Kidney (tissue), 13 donors: ENCODE measurements at regions not wholly inside any gene's neighbourhood (a gene's known extent, or its start where the extent isn't known, plus 50 kb on each side); places are given as distances from the start of the nearest gene placed in this dataset.
A peak's percentile ranks its signal among the peaks of the same experiment; 100 is the strongest.

ENCODE experiments used
- DNase-seq, 5 donors: peaks; one replicate each; pipeline ENCODE4 v3.0.0-alpha.2; 2013 to 2020
- FAIRE-seq: peaks from 2 replicates; lab custom pipeline; 2012; peaks lifted over from hg19 to GRCh38; lab: Jason Lieb, UNC
- H3K27ac ChIP-seq, 2 donors: one replicate each; pipeline ENCODE4 v1.7.0; 2013; ENCODE audit warnings: low read depth in 2 of 2, low read length in 2 of 2, inconsistent platforms in 1 of 2
- H3K27me3 ChIP-seq: one replicate; pipeline ENCODE4 v1.7.1; 2013; ENCODE audit warnings: low read length, inconsistent platforms; ENCODE audit not compliant: control insufficient read depth, insufficient read depth
- H3K36me3 ChIP-seq, 3 donors: one replicate each; pipeline versions ENCODE4 v1.7.0 to v1.7.1; 2013; ENCODE audit warnings: low read length in 3 of 3, control low read depth in 1 of 3, inconsistent platforms in 1 of 3; ENCODE audit not compliant: insufficient read depth in 3 of 3, control insufficient read depth in 2 of 3
- H3K4me1 ChIP-seq, 3 donors: one replicate each; pipeline versions ENCODE4 v1.7.0 to v1.7.1; 2013; ENCODE audit warnings: low read length in 3 of 3, inconsistent platforms in 1 of 3, low read depth in 1 of 3; ENCODE audit not compliant: control insufficient read depth in 2 of 3, insufficient read depth in 2 of 3
- H3K4me3 ChIP-seq, 3 donors: one replicate each; pipeline versions ENCODE4 v1.7.0 to v1.8.1; 2013; ENCODE audit warnings: low read length in 3 of 3, control low read depth in 1 of 3, inconsistent platforms in 1 of 3
- H3K9ac ChIP-seq, 3 donors: one replicate each; pipeline versions ENCODE4 v1.7.0 to v1.7.1; 2013; ENCODE audit warnings: low read length in 3 of 3, control low read depth in 1 of 3, inconsistent platforms in 1 of 3
- H3K9me3 ChIP-seq, 3 donors: one replicate each; pipeline versions ENCODE4 v1.7.0 to v1.7.1; 2013; ENCODE audit warnings: low read length in 3 of 3, control low read depth in 1 of 3, inconsistent platforms in 1 of 3; ENCODE audit not compliant: control insufficient read depth in 2 of 3, insufficient read depth in 1 of 3
- intact Hi-C: fragments of 100-400 bp; cut with DNase I; formaldehyde crosslinking; loops from one replicate; pipeline ENCODE4 v1.11.1; 2022
- TF ChIP-seq, protein P1 (sequence below): IDR thresholded peaks from 3 replicates; pipeline ENCODE4 v1.5.1; 2012; ENCODE audit warnings: mild to moderate bottlenecking, moderate library complexity, borderline replicate concordance; ENCODE audit not compliant: insufficient read depth; ENCODE audit errors: extremely low read depth
- donor health status: control.
- donor health status: control.
- donor health status: control.
- donor health status: control.
- donor health status: control.
- donor health status: DM: yes; HTN: yes; CAD: no.
- donor health status: Normal renal cell carcinoma (clear cell type).

DNA sequence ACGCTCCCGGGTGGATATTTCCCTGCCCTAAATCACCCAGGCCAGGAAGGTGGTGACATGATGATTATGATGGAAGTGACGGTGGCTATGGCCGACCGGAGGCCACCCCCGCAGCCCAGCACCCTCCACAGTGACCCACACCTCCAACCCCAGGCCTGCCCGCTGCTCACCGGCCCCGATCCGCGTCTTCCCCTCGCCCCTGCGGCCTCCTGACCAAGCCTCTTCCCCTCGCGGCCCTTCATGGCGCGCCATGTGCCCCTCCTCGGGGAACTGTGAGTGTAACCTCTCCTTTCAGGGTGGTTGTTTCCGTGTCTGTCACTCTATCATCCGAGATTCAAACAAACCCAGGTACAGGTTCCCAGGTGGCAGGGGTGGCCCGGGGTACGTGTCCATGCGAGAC lies 78.3 kb downstream of the UNCX start:
- intact Hi-C loops, result no loop called here

GRCh38 chr7:1311406-1312135 lies 78.9 kb downstream of the UNCX start:
- DNase-seq (no peak), FAIRE-seq (no peak)
- H3K27me3 ChIP-seq, result no peaks in the 10 kb centered on the region
- no peaks in the 10 kb centered on the region for H3K36me3 ChIP-seq
- no peak overlapping the region for H3K9ac ChIP-seq
- H3K27ac ChIP-seq, result no peak overlapping the region
- H3K4me1 ChIP-seq, result no peaks in the 10 kb centered on the region
- TF ChIP-seq, protein P1, sequence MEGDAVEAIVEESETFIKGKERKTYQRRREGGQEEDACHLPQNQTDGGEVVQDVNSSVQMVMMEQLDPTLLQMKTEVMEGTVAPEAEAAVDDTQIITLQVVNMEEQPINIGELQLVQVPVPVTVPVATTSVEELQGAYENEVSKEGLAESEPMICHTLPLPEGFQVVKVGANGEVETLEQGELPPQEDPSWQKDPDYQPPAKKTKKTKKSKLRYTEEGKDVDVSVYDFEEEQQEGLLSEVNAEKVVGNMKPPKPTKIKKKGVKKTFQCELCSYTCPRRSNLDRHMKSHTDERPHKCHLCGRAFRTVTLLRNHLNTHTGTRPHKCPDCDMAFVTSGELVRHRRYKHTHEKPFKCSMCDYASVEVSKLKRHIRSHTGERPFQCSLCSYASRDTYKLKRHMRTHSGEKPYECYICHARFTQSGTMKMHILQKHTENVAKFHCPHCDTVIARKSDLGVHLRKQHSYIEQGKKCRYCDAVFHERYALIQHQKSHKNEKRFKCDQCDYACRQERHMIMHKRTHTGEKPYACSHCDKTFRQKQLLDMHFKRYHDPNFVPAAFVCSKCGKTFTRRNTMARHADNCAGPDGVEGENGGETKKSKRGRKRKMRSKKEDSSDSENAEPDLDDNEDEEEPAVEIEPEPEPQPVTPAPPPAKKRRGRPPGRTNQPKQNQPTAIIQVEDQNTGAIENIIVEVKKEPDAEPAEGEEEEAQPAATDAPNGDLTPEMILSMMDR, result no peak
- intact Hi-C loops, result no loop called here
- H3K9me3 ChIP-seq, result no peaks in the 10 kb centered on the region
- no peak overlapping the region for H3K4me3 ChIP-seq

More for the DNA sequence above, 78.3 kb downstream of the UNCX start:
- H3K27ac ChIP-seq, result no peak overlapping the region
- H3K4me1 ChIP-seq, result no peaks in the 10 kb centered on the region
- TF ChIP-seq, protein P1, result no peak
- H3K36me3 ChIP-seq, result no peaks in the 10 kb centered on the region
- H3K9ac ChIP-seq, result no peak overlapping the region
- DNase-seq (no peak), FAIRE-seq (no peak)
- H3K27me3 ChIP-seq, result no peaks in the 10 kb centered on the region
- no peak overlapping the region for H3K4me3 ChIP-seq
- no peaks in the 10 kb centered on the region for H3K9me3 ChIP-seq

DNA sequence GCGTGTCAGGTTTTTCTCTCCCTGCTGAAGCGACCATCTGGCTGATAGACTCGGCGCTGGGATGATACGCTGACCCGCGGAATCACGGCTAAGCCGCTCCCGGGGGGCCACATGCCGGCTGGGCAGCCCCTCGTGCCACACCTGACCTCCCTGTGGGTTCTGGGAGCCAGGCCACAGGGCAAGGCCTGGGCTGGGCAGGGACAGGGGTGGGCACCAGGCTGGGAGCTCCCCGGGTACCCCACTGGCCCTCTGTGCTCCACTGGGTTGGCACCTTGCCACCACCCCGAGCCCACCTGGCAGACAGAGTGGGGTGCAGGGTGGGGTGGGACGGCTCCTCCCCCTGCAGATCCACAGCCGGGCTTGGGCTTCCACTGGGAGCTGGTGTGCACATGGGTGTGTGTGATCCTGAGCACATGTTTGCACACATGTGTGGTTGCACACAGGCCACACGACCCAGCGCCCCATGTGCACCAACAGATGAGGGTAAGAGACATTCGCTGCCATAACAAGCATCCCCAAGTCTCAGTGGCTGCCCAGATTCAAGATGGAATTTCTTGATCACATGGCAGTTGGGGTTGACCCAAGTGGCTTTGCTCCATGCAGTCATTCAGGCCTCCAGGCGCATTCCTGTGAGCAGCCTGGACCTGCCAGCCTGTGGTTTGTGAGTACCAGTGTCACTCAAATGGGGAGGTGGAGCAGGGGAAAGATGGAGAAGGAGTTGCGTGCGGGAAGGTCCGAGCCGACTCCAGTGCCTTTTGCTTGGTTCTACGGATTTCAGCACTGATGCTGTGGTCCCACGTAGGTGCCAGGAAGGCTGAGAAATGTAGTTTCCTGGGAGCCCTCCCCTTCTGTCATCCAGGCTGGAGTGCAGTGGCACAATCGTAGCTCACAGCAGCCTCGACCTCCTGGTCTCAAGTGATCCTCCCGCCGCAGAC lies 79.7 kb downstream of the UNCX start:
- H3K27ac ChIP-seq, result no peak overlapping the region
- H3K4me3 ChIP-seq, result no peak overlapping the region
- no peak overlapping the region for H3K9ac ChIP-seq
- H3K9me3 ChIP-seq, result no peaks in the 10 kb centered on the region
- TF ChIP-seq, protein P1, result no peak
- H3K27me3 ChIP-seq, result no peaks in the 10 kb centered on the region
- H3K4me1 ChIP-seq, result no peaks in the 10 kb centered on the region
- no peaks in the 10 kb centered on the region for H3K36me3 ChIP-seq
- FAIRE-seq, result no peak
- intact Hi-C loops, result no loop called here
- peak in 1 of 5 donors; percentile 64 for DNase-seq
